Neural crest cell (in vitro differentiated cells): ENCODE measurements at regions not wholly inside any gene's neighbourhood (a gene's known extent, or its start where the extent isn't known, plus 50 kb on each side); places are given as distances from the start of the nearest gene placed in this dataset.

ENCODE experiments used
- DNase-seq: peaks from one replicate; pipeline ENCODE4 v3.0.0; 2021; ENCODE audit warnings: low read depth, mixed read lengths, low spot score
- H3K27ac Mint-ChIP-seq: one replicate; pipeline ENCODE4 v1.8.0; 2021; ENCODE audit warnings: mild to moderate bottlenecking, mixed read lengths; ENCODE audit not compliant: unreplicated experiment
- H3K27me3 Mint-ChIP-seq: 2 replicates; pipeline ENCODE4 v1.8.0; 2021; ENCODE audit warnings: low read depth, mild to moderate bottlenecking, mixed read lengths
- H3K36me3 Mint-ChIP-seq: 2 replicates; pipeline ENCODE4 v1.8.0; 2021; ENCODE audit warnings: low read depth, mild to moderate bottlenecking, mixed read lengths
- H3K4me1 Mint-ChIP-seq: 2 replicates; pipeline ENCODE4 v1.8.0; 2021; ENCODE audit warnings: mixed read lengths
- H3K4me3 Mint-ChIP-seq: one replicate; pipeline ENCODE4 v1.8.0; 2021; ENCODE audit warnings: mild to moderate bottlenecking, mixed read lengths
- H3K9me3 Mint-ChIP-seq: 2 replicates; pipeline ENCODE4 v1.8.0; 2021; ENCODE audit warnings: mixed read lengths
- TF ChIP-seq, protein P1 (sequence below): fragments of 200-600 bp; sonication (generic); conservative IDR thresholded peaks from 2 replicates; pipeline ENCODE4 v1.5.0; 2021; ENCODE audit warnings: antibody characterized with exemption, mild to moderate bottlenecking

GRCh38 chr9:134568811-134569210 is 72.8 kb upstream of the COL5A1 start:
- no peaks in the 10 kb centered on the region for H3K36me3 Mint-ChIP-seq
- H3K27me3 Mint-ChIP-seq, result no peaks in the 10 kb centered on the region
- TF ChIP-seq, protein P1, sequence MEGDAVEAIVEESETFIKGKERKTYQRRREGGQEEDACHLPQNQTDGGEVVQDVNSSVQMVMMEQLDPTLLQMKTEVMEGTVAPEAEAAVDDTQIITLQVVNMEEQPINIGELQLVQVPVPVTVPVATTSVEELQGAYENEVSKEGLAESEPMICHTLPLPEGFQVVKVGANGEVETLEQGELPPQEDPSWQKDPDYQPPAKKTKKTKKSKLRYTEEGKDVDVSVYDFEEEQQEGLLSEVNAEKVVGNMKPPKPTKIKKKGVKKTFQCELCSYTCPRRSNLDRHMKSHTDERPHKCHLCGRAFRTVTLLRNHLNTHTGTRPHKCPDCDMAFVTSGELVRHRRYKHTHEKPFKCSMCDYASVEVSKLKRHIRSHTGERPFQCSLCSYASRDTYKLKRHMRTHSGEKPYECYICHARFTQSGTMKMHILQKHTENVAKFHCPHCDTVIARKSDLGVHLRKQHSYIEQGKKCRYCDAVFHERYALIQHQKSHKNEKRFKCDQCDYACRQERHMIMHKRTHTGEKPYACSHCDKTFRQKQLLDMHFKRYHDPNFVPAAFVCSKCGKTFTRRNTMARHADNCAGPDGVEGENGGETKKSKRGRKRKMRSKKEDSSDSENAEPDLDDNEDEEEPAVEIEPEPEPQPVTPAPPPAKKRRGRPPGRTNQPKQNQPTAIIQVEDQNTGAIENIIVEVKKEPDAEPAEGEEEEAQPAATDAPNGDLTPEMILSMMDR, result no peak
- peaks cover 9% of the 10 kb centered on the region for H3K9me3 Mint-ChIP-seq
- H3K4me3 Mint-ChIP-seq, result no peak overlapping the region
- no peak overlapping the region for H3K27ac Mint-ChIP-seq
- no peaks in the 10 kb centered on the region for H3K4me1 Mint-ChIP-seq
- DNase-seq, result no peak

DNA sequence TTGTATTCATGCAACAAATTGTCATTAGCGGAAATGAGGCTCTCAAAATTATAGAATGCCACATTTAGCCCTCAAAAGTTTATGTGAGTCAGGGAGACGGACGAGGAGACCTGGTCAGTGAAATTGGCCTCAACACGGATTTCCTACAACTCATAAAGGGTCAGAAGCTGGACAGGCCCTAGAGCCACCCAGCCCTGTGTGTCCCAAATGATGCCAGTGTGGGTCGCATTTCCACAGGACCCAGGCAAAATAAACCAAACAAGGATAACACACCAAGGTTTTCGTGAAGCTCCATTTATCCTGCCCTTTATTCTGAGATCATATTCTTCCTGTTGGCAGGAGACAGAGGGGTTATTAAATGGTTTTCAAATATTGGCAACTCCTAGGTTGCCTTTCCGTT is 72.0 kb upstream of the COL5A1 start:
- Mint-ChIP-seq H3K9me3 (peaks cover 6% of the 10 kb centered on the region), H3K27ac (no peak overlapping the region), H3K36me3 (no peaks in the 10 kb centered on the region), H3K27me3 (no peaks in the 10 kb centered on the region), H3K4me3 (no peak overlapping the region), H3K4me1 (no peaks in the 10 kb centered on the region)
- DNase-seq, result no peak
- TF ChIP-seq, protein P1, result no peak

DNA sequence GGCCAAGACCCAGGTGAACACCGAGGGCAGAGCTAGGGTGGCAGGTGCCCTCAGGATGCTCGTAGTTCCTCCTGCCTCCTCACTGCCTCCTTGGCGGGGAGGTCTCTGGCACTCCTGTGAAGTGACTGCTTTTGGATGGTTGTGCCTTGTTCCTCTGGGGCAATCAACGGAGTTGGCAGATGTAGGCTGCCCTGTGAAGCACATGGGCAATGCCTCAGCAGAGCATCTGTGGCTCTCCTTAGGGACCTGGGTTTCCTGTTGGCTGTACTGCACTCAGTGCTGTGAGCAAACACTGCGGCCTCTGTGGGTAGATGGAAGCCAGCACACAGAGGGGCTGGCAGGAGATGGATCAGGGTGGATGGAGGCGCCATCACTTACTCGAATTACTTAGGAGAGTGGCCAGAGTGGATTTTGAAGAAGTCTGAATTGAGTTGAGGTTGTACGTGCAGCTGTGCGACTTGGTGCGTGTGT is 71.4 kb upstream of the COL5A1 start:
- no peak overlapping the region for H3K4me3 Mint-ChIP-seq
- TF ChIP-seq, protein P1, result no peak
- no peaks in the 10 kb centered on the region for H3K27me3 Mint-ChIP-seq
- H3K27ac Mint-ChIP-seq, result no peak overlapping the region
- no peaks in the 10 kb centered on the region for H3K36me3 Mint-ChIP-seq
- DNase-seq, result no peak
- H3K4me1 Mint-ChIP-seq, result no peaks in the 10 kb centered on the region
- H3K9me3 Mint-ChIP-seq, result peaks cover 6% of the 10 kb centered on the region

GRCh38 chr9:134570711-134571325 is 70.8 kb upstream of the COL5A1 start:
- Mint-ChIP-seq H3K9me3 (peaks cover 6% of the 10 kb centered on the region), H3K4me1 (no peaks in the 10 kb centered on the region), H3K27ac (no peak overlapping the region), H3K27me3 (no peaks in the 10 kb centered on the region), H3K36me3 (no peaks in the 10 kb centered on the region), H3K4me3 (no peak overlapping the region)
- TF ChIP-seq, protein P1, result no peak
- DNase-seq, result no peak

DNA sequence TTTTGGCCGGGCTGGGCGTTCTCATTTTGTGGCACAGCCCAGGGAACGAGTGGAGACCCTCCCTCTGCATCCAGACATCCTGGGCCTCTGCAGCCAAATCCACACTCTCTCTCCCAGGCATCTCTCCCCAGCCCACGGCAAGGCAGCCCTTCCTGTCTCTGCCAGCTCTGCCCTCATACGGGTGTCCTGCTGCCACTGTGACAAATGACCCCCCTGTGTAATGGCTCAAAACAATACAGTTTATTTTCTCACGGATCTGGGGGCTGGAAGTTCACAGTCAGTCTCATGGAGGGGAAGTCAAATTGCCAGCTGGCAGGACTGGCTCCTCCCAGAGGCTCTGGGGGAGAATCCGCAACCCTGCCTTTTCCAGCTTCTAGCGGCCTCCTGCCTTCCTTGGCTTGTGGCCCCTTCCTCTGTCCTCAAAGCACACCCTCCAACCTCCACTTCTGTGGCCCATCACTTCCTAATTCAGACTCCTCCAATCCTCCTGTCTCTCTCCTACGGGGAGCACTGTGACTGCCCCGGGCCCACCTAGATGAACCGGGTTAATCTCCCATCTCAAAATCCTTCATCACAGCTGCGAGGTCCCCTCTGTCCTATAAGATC is 70.2 kb upstream of the COL5A1 start:
- Mint-ChIP-seq H3K4me3 (no peak overlapping the region), H3K27me3 (no peaks in the 10 kb centered on the region), H3K27ac (peak overlapping the region; percentile 88), H3K4me1 (no peaks in the 10 kb centered on the region), H3K36me3 (no peaks in the 10 kb centered on the region), H3K9me3 (peaks cover 6% of the 10 kb centered on the region)
- no peak for DNase-seq
- TF ChIP-seq, protein P1, result no peak
